ENCODE measurements at regions not wholly inside any gene's neighbourhood (a gene's known extent, or its start where the extent isn't known, plus 50 kb on each side); places are given as distances from the start of the nearest gene placed in this dataset.

DNA sequence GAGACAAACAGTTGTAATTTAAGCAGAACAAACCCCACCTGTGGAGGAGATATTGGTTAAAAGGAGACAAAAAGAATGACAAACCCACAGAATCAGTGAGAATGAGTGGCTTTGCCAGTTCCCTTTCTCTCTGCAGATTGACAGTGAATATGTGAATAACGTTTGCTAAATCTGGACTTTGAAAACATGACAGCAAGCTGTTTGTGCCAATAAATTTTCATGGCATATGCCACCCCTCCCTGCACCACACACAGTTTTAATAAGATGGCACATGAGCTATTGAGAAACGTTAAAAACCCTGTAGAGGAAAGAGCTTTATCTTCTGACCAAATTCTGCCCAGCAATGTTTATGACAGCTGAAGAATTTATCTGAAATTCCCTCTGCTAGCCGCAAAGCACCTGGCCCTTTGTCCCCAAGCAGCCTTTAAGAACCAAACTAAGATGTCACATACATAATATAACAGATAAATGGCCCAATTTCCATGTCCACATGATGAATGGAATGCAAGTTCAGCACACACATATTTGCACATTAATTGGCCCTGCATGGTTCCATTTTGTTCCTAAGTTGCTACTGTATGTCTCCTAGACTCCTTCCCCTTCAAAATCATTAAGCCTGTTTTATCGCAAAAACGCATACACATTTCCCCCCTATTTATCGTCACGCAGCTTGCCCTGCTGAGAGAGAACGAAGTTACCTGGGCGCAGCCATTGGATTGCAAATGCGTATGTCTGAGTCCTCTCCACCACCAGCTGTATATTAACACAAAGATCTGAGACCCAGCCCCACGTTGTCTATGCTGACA is 773.5 kb upstream of the EEF2KMT start:
- H3K27me3 ChIP-seq (replicated peaks; ENCODE audit: insufficient read depth), result no peaks in the 10 kb centered on the region
- no peak for TF ChIP-seq EZH2phosphoT487 (IDR thresholded peaks at IDR 0.05; ENCODE audit: insufficient read depth, low read depth)
- TF ChIP-seq EZH2 (IDR thresholded peaks at IDR 0.05; ENCODE audit: insufficient read depth, poor library complexity, severe bottlenecking), result no peak
- no peaks in the 10 kb centered on the region for H3K36me3 ChIP-seq (ENCODE audit: low read depth)
- H3K9me2 ChIP-seq (ENCODE audit: insufficient read depth), result no peaks in the 10 kb centered on the region
- no peak overlapping the region for H2AFZ ChIP-seq
- H3K4me3 ChIP-seq, result no peak overlapping the region
- in situ Hi-C loops (cut with MboI), result no loop called here
- no peak for DNase-seq
- no peak overlapping the region for H3K4me2 ChIP-seq (ENCODE audit: unreplicated experiment)
- H3K4me1 ChIP-seq (ENCODE audit: insufficient read depth), result no peaks in the 10 kb centered on the region
- H3K9ac ChIP-seq, result no peak overlapping the region
- H3K27ac ChIP-seq, result no peak overlapping the region
- H3K9me3 ChIP-seq (ENCODE audit: low read depth), result no peaks in the 10 kb centered on the region
- no peaks in the 10 kb centered on the region for H3K79me2 ChIP-seq (ENCODE audit: insufficient read depth)
- H4K20me1 ChIP-seq (ENCODE audit: insufficient read depth), result no peaks in the 10 kb centered on the region
- H3F3A ChIP-seq (ENCODE audit: insufficient read depth), result no peaks in the 10 kb centered on the region
- 7 to 11% methylated on average over 11 of the region's 11 CpGs for WGBS, 2 experiments (ENCODE audit: low coverage in 1 of 2, low lambda C conversion rate in 2 of 2, missing lambda C conversion rate in 2 of 2)

- no peak for TF ChIP-seq EZH2 (IDR thresholded peaks at IDR 0.05; ENCODE audit: insufficient read depth, poor library complexity, severe bottlenecking)
- TF ChIP-seq EZH2phosphoT487 (IDR thresholded peaks at IDR 0.05; ENCODE audit: insufficient read depth, low read depth), result no peak
- Histone ChIP-seq H2AFZ (no peak overlapping the region), H3F3A (ENCODE audit: insufficient read depth) (no peaks in the 10 kb centered on the region), H3K4me2 (ENCODE audit: unreplicated experiment) (no peak overlapping the region), H3K9me2 (ENCODE audit: insufficient read depth) (no peaks in the 10 kb centered on the region), H3K79me2 (ENCODE audit: insufficient read depth) (no peaks in the 10 kb centered on the region), H3K4me1 (ENCODE audit: insufficient read depth) (no peaks in the 10 kb centered on the region), H3K4me3 (no peak overlapping the region), H3K9me3 (ENCODE audit: low read depth) (no peaks in the 10 kb centered on the region), H3K27ac (no peak overlapping the region), H4K20me1 (ENCODE audit: insufficient read depth) (no peaks in the 10 kb centered on the region), H3K27me3 (replicated peaks; ENCODE audit: insufficient read depth) (no peaks in the 10 kb centered on the region), H3K9ac (no peak overlapping the region), H3K36me3 (ENCODE audit: low read depth) (no peaks in the 10 kb centered on the region)
- in situ Hi-C loops (cut with MboI), result no loop called here
- no peak for DNase-seq
- 31 to 37% methylated on average over 7 of the region's 7 CpGs for WGBS, 2 experiments (ENCODE audit: low coverage in 1 of 2, low lambda C conversion rate in 2 of 2, missing lambda C conversion rate in 2 of 2)
Observed at GRCh38 chr16:5867250-5867649, 769.7 kb upstream of the EEF2KMT start.

DNA sequence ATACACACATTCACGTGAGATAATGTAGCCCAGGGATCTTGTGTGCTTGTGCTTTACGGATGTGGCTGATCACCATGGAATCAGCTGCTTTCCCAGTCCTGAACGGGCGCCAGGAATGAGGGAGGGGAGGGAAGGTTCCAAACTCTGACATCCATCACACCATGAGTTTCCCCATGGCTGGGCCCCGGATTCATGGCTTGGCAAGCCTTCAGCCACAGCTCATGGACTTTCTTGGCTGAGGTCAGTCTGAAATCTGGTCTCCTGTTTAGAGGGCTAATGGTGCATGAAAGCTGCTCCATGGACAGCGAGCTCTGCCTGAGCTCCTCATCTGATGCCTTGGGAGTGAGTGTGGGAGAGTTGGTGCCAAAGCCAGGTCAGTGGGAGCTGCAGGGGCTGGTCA is 767.6 kb upstream of the EEF2KMT start:
- Histone ChIP-seq H3K9me2 (ENCODE audit: insufficient read depth) (no peaks in the 10 kb centered on the region), H3K4me2 (ENCODE audit: unreplicated experiment) (no peak overlapping the region), H3K4me3 (no peak overlapping the region), H3F3A (ENCODE audit: insufficient read depth) (no peaks in the 10 kb centered on the region), H3K9ac (no peak overlapping the region), H3K79me2 (ENCODE audit: insufficient read depth) (no peaks in the 10 kb centered on the region), H3K27me3 (replicated peaks; ENCODE audit: insufficient read depth) (no peaks in the 10 kb centered on the region), H2AFZ (no peak overlapping the region), H4K20me1 (ENCODE audit: insufficient read depth) (no peaks in the 10 kb centered on the region), H3K27ac (no peak overlapping the region), H3K9me3 (ENCODE audit: low read depth) (no peaks in the 10 kb centered on the region), H3K4me1 (ENCODE audit: insufficient read depth) (no peaks in the 10 kb centered on the region), H3K36me3 (ENCODE audit: low read depth) (no peaks in the 10 kb centered on the region)
- no peak for TF ChIP-seq EZH2 (IDR thresholded peaks at IDR 0.05; ENCODE audit: insufficient read depth, poor library complexity, severe bottlenecking)
- TF ChIP-seq EZH2phosphoT487 (IDR thresholded peaks at IDR 0.05; ENCODE audit: insufficient read depth, low read depth), result no peak
- in situ Hi-C loops (cut with MboI), result no loop called here
- DNase-seq, result no peak
- 9 to 13% methylated on average over 6 of the region's 6 CpGs for WGBS, 2 experiments (ENCODE audit: low coverage in 1 of 2, low lambda C conversion rate in 2 of 2, missing lambda C conversion rate in 2 of 2)

- 12 to 19% methylated on average over 15 of the region's 15 CpGs for WGBS, 2 experiments (ENCODE audit: low coverage in 1 of 2, low lambda C conversion rate in 2 of 2, missing lambda C conversion rate in 2 of 2)
- Histone ChIP-seq H2AFZ (no peak overlapping the region), H3K4me1 (ENCODE audit: insufficient read depth) (no peaks in the 10 kb centered on the region), H3K27ac (no peak overlapping the region), H3K27me3 (replicated peaks; ENCODE audit: insufficient read depth) (no peaks in the 10 kb centered on the region), H3K9me3 (ENCODE audit: low read depth) (no peaks in the 10 kb centered on the region), H4K20me1 (ENCODE audit: insufficient read depth) (no peaks in the 10 kb centered on the region), H3K9ac (no peak overlapping the region), H3K36me3 (ENCODE audit: low read depth) (no peaks in the 10 kb centered on the region), H3F3A (ENCODE audit: insufficient read depth) (no peaks in the 10 kb centered on the region), H3K9me2 (ENCODE audit: insufficient read depth) (no peaks in the 10 kb centered on the region), H3K79me2 (ENCODE audit: insufficient read depth) (no peaks in the 10 kb centered on the region), H3K4me2 (ENCODE audit: unreplicated experiment) (no peak overlapping the region), H3K4me3 (no peak overlapping the region)
- DNase-seq, result no peak
- in situ Hi-C loops (cut with MboI), result no loop called here
- TF ChIP-seq EZH2 (IDR thresholded peaks at IDR 0.05; ENCODE audit: insufficient read depth, poor library complexity, severe bottlenecking) (no peak), EZH2phosphoT487 (IDR thresholded peaks at IDR 0.05; ENCODE audit: insufficient read depth, low read depth) (no peak)
Observed at GRCh38 chr16:5863071-5863606, 765.5 kb upstream of the EEF2KMT start.

Data from GM23248 (cell line).